Heart left ventricle (tissue), 13 donors: ENCODE measurements at regions not wholly inside any gene's neighbourhood (a gene's known extent, or its start where the extent isn't known, plus 50 kb on each side); places are given as distances from the start of the nearest gene placed in this dataset.

Experiments
- POLR2A ChIP-seq, 2 donors: fragments of 450-650 bp; IDR thresholded peaks; one replicate each; pipeline ENCODE4 v1.6.1; 2017; ENCODE audit warnings: antibody characterized with exemption in 2 of 2, mild to moderate bottlenecking in 2 of 2, moderate library complexity in 2 of 2
- TF ChIP-seq, protein P1 (sequence below), 12 donors: fragments of 200-600 bp; sonication (generic) in 4 of 12; IDR thresholded peaks; one replicate each; pipeline versions ENCODE4 v1.5.0 to v1.8.0; 2018 to 2022; ENCODE audit warnings: antibody characterized with exemption in 12 of 12, mild to moderate bottlenecking in 5 of 12
- donor health status: ischemic (EF 13 %, LVEDD 7.1; RV severe dilation, severe dysfunction).
- donor health status: DM: no; HTN: yes; CAD: no.
- donor health status: DM: no; HTN: no; CAD: no.
- donor health status: ischemic (EF 25% LVEDD 6.9; RV normal size, moderate dysfunction).
- donor health status: ischemic (EF 25% LVEDD 5.7; RV mildly dilated, moderate dysfunction).
- donor health status: ischemic (EF 35%, LVEDD 5.7; RV mildly dilated, moderate dysfunction).
- donor health status: nonischemic (EF 11% LVEDD 7.7; RV severe dilation, severe dysfunction).
- donor health status: DM: yes; HTN: yes; CAD: no.
- donor health status: PGD.
- donor health status: ischemic (EF 29% LVEDD 5.4; RV normal size, mild dysfunction).
- donor health status: nonischemic (EF 23%, LVEDD 6.1; RV moderate dilation, normal function).

DNA sequence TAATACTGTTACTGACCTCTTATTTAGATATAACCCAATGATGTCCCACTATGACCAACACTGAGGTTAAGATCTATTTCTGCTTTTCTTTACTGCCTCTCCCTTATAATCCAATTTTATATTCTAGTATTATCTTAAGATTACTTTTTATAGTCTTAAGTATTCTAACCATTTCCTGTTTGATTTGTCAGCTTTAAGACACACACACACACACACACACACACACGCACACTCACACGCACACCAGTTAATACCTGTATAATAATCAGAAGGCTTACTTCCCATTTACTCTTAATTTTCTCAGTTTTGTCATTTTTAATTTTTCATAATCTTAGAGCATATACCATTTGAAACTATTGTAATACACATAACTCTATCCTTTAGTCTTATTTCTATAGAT is 226.0 kb upstream of the C11orf87 start:
- TF ChIP-seq, protein P1, sequence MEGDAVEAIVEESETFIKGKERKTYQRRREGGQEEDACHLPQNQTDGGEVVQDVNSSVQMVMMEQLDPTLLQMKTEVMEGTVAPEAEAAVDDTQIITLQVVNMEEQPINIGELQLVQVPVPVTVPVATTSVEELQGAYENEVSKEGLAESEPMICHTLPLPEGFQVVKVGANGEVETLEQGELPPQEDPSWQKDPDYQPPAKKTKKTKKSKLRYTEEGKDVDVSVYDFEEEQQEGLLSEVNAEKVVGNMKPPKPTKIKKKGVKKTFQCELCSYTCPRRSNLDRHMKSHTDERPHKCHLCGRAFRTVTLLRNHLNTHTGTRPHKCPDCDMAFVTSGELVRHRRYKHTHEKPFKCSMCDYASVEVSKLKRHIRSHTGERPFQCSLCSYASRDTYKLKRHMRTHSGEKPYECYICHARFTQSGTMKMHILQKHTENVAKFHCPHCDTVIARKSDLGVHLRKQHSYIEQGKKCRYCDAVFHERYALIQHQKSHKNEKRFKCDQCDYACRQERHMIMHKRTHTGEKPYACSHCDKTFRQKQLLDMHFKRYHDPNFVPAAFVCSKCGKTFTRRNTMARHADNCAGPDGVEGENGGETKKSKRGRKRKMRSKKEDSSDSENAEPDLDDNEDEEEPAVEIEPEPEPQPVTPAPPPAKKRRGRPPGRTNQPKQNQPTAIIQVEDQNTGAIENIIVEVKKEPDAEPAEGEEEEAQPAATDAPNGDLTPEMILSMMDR (IDR thresholded peaks at IDR 0.05): no peak
- no peak for TF ChIP-seq POLR2A (IDR thresholded peaks at IDR 0.05)
